ENCODE measurements at regions not wholly inside any gene's neighbourhood (a gene's known extent, or its start where the extent isn't known, plus 50 kb on each side); places are given as distances from the start of the nearest gene placed in this dataset.

- no peak for DNase-seq
These were observed 346.8 kb upstream of the SATB1 start for GRCh38 chr3:18771931-18772330.

GRCh38 chr3:18770800-18771199 lies 345.7 kb upstream of the SATB1 start:
- DNase-seq = no peak

GRCh38 chr3:18767756-18768303 lies 342.7 kb upstream of the SATB1 start:
- DNase-seq = no peak

- DNase-seq = no peak
These were observed 341.8 kb upstream of the SATB1 start for GRCh38 chr3:18766974-18767373.

- no peak for DNase-seq
These were observed 340.5 kb upstream of the SATB1 start for GRCh38 chr3:18765662-18766061.

- no peak for DNase-seq
These were observed 340.0 kb upstream of the SATB1 start for GRCh38 chr3:18765161-18765560.

- DNase-seq = no peak
These were observed 336.4 kb upstream of the SATB1 start for GRCh38 chr3:18761530-18761929.

- peak; percentile 71 for DNase-seq
These were observed 333.0 kb upstream of the SATB1 start for GRCh38 chr3:18758047-18758704.

- no peak for DNase-seq
These were observed 332.3 kb upstream of the SATB1 start for GRCh38 chr3:18757476-18757875.

- no peak for DNase-seq
These were observed 327.3 kb upstream of the SATB1 start for GRCh38 chr3:18752273-18752934.

- no peak for DNase-seq
These were observed 326.4 kb upstream of the SATB1 start for GRCh38 chr3:18751514-18751913.

- DNase-seq = no peak
These were observed 322.2 kb upstream of the SATB1 start for GRCh38 chr3:18747383-18747782.

GRCh38 chr3:18745472-18745871 lies 320.3 kb upstream of the SATB1 start:
- DNase-seq = no peak

- no peak for DNase-seq
These were observed 319.3 kb upstream of the SATB1 start for GRCh38 chr3:18744472-18744871.

- DNase-seq = no peak
These were observed 318.6 kb upstream of the SATB1 start for GRCh38 chr3:18743761-18744160.

- DNase-seq = no peak
These were observed 315.8 kb upstream of the SATB1 start for GRCh38 chr3:18740631-18741583.

GRCh38 chr3:18739099-18739433 lies 313.9 kb upstream of the SATB1 start:
- DNase-seq = no peak

GRCh38 chr3:18738393-18739098 lies 313.4 kb upstream of the SATB1 start:
- DNase-seq = no peak

- no peak for DNase-seq
These were observed 309.9 kb upstream of the SATB1 start for GRCh38 chr3:18735005-18735404.

GRCh38 chr3:18734309-18734708 lies 309.2 kb upstream of the SATB1 start:
- DNase-seq = no peak

GRCh38 chr3:18732474-18732873 lies 307.3 kb upstream of the SATB1 start:
- no peak for DNase-seq

GRCh38 chr3:18730491-18730890 lies 305.4 kb upstream of the SATB1 start:
- no peak for DNase-seq

GRCh38 chr3:18729671-18730070 lies 304.5 kb upstream of the SATB1 start:
- DNase-seq = no peak

Measured in NCI-H2081 treated with DMSO at 0.1 percent for 48 hours (cell line).